T-helper 1 cell treated with Interleukin-12 subunit alpha and Interleukin-12 subunit beta and Interleukin-4 antibody, amounts not matched to agents 30 ng/mL and 1 ng/mL, for 36 hours (primary cell): ENCODE measurements at regions not wholly inside any gene's neighbourhood (a gene's known extent, or its start where the extent isn't known, plus 50 kb on each side); places are given as distances from the start of the nearest gene placed in this dataset.

ENCODE experiments used
- intact Hi-C: fragments of 100-400 bp; cut with micrococcal nuclease; formaldehyde crosslinking; loops from one replicate; pipeline ENCODE4 v1.15.1; 2024

- intact Hi-C loops, result no loop called here
These were observed 451.1 kb downstream of the LTN1 start for GRCh38 chr21:28541371-28542112.

- intact Hi-C loops, result no loop called here
These were observed 452.2 kb downstream of the LTN1 start for GRCh38 chr21:28540514-28540913.

- intact Hi-C loops, result no loop called here
These were observed 453.1 kb downstream of the LTN1 start for GRCh38 chr21:28539623-28539988.

DNA sequence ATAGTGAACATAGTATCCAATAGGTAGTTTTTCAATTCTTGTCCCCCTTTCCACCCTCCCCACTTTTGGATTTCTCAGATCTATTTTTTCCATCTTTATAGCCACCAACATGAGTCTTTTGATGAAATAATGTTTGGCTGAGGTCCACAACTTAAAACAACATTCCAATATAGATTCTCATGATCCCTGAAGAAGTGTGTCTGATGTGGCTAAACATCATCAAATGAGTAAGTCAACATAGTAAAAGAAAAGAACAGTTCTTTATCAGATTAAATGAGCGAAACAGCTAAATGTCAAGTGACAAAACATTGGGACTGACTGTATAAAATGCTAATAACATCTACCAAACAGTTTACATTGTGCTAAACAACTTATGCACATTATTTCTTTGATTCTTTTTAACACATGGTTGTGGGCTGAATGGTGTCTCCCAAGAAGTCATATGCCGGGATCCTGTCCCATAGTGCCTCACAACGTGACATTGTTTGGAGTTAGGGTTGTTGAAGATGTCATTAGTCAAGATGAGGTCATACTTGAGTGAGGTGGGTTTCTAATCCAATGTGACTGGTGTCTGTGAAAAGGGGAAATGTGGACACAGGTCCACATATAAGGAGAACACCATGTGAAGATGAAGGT, 453.6 kb downstream of the LTN1 start:
- intact Hi-C loops, result no loop called here

DNA sequence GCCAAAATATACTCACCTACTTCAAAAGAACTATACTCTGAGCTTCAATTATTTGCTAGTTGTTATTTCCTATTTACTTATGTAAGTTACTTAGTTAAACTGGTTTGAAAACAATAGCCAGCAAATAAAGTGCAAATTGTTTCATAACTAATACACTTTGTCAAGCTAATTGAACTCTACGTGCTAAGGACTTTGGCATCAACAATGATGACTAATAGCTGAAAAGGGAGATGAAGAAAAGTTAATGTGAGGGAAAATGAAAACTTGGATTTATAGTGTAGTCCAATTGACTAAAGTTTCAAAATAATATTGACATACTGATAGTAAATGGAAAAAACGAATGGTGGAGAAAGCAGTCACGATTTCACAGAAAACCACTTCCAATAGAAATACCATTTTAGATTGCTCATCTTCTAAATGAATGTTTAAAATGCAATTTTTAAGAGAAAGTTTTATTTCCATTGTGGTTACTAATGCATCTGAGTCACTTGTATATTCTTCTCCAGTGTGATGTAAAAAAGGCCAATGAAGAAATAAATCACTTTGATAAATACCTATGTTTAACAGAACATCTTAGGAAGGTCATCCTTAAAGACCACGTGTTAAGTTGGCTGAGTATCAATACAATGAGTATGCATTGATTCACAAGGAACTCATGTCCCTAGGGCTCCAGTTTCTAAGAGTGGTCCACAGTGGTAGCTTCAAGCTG, 455.2 kb downstream of the LTN1 start:
- intact Hi-C loops, result no loop called here

DNA sequence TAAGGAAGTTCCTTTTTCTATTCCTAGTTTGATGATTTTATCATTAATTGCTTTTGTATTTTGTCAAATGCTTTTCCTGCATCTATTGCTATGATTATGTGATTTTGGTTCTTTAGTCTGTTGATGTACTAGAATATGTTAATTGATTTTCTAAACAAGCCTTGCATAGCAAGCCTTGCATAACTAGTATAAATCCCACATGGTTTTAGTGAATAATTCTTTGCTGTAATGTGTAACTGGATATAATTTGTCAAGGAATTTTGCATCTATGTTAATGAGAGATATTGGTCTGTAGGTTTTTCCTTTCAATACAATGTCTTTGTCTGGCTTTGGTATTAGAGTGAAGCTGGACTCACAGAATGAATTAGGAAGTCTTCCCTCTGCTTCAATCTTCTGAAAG, 460.2 kb downstream of the LTN1 start:
- intact Hi-C loops, result no loop called here

GRCh38 chr21:28523367-28523766, 469.3 kb downstream of the LTN1 start:
- intact Hi-C loops, result no loop called here

DNA sequence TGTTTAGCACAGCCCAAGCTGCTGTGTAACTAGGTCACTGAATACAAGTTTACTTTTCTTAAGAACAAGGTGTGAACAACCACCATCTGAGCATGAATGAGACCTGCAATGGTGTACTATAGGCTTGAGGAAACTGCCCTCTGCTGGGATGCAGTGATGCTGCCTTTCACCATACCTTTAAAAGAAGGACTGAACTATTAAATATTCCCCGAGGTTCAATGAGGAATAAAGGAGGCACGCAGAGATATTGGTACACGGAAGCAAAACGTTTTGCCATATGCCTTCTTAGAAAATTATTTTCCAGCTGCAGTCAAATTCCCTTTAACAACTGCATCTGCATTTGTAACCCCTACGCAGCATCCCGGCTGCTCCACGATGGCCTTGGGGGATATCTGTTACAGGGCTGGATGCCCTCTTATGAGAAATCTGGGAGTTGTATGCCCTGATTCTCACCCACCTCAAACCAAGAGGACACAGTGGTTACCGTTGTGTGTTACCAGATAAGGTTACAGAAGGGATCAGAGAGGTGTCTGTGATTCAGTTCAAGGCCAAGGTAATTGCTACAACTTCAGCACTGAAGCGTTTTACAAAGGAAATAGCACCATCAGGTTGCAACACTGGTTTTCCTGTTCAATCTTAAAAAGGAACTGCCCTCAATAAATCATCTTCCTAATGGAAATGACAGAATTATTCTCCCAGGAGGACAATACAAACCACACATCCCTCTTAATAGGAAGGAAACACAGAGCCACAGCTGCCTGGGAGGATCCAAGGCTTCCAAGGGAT, 470.5 kb downstream of the LTN1 start:
- intact Hi-C loops, result no loop called here

DNA sequence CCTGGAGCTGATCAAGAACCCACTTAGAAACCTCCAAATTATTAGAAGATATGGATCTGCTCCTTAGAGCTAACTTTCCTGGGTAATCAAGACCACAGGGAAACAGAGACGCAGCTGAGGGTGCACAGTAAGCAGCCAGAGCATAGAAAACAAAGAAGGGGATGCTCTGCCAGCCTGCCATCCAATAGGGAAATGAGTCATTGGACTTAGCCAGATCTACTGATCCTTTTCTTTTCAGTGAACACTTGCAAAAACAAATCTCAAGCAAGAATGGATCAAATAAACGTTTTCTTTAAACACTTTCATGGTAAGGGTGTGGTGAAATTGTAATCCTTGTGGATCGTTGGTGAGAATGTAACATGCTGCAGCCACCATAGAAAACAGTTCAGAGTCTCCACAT, 474.0 kb downstream of the LTN1 start:
- intact Hi-C loops, result no loop called here

GRCh38 chr21:28516991-28517592, 475.6 kb downstream of the LTN1 start:
- intact Hi-C loops, result loop anchor here (1.0 to 2.0 kb wide), 3 partner anchors 228 to 1668 kb away; no protein-coding TSS in a partner anchor

DNA sequence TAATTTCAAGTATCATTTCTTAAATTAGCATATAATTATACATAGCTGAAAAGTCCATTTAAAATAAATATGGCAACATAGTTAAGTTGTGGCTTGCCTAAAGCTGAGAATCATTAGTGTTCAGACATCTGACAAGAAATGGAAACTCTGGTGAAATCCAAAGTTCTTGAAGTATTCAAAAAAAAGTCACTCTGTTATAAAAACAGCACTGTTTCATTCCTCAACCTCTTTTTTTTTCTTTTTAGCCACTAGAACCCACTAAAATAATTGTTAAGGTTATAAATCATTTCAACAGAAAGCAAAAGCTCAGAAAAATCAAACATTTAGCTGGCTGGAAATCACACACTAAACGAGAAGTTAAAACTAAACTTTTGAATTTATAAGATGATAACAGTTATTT, 476.7 kb downstream of the LTN1 start:
- intact Hi-C loops, result loop anchor here (2.0 kb wide), 1 partner anchor 1667 kb away; no protein-coding TSS in a partner anchor

DNA sequence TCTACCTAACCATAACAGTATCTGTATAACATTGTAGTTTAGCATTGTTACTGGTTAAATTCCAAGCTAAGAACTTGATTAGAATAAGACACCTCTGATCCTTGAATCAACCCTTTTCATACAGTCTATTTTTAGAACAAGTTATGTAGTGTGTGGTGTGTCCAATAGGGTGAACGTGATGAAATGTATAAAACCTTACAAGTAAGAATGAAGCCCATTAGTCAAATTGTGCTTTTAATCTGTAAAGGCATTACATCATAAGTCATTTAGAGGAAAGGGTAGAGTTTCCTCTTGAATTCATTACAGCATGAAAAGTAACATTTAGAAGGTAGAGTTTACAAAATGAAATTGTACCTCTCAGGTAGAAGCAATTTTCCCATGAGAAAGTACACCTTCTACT, 479.2 kb downstream of the LTN1 start:
- intact Hi-C loops, result no loop called here

GRCh38 chr21:28509031-28509430, 483.6 kb downstream of the LTN1 start:
- intact Hi-C loops, result no loop called here

GRCh38 chr21:28508126-28508525, 484.6 kb downstream of the LTN1 start:
- intact Hi-C loops, result no loop called here

DNA sequence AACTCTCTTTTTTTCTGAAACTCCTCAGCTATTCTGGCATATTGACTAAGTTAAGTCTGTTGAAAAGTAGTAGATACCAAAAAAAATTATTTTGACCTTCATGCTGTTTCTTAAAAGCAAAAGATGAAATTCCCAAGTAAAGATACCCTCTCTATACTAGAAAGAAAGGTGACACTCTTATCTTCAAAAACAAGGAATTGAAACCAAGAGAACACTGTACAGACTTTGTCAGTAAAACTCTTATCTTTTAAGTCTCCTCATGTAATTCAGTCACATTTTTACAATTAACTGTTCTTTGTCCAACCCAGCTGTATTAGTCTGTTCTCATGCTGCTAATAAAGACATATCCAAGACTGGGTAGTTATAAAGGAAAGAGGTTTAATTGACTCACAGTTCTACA, 496.2 kb downstream of the LTN1 start:
- intact Hi-C loops, result no loop called here

GRCh38 chr21:28492127-28492526, 500.6 kb downstream of the LTN1 start:
- intact Hi-C loops, result no loop called here

DNA sequence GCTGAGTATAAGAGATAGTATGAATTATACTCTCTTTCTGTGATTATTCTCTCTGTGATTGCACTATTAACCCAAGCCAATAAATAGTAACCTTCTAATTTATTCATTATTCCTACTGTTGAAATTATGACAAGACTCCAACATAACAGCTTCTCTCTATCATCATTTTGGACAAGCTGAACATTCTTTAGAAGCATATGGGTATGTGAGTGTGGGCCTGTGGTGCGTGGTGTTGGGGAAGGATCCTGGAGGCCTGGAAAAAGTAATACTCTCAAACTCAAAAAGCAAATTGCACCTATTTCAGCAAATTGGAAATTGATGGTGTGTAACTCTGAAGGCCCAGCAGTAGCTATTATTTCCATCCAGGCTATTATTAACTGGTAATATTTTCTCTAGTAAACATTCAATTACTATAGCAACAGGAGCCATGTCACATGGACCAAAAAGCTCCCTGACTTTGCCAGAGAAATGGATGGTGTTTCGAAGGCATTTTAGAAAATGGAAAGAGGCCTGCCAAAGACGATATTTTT, 502.8 kb downstream of the LTN1 start:
- intact Hi-C loops, result no loop called here

- intact Hi-C loops, result no loop called here
These were observed 503.5 kb downstream of the LTN1 start for GRCh38 chr21:28489162-28489561.

- intact Hi-C loops, result no loop called here
These were observed 505.1 kb downstream of the LTN1 start for GRCh38 chr21:28487455-28488070.

GRCh38 chr21:28485301-28486022, 507.2 kb downstream of the LTN1 start:
- intact Hi-C loops, result no loop called here
